Aorta (tissue), 5 donors: ENCODE measurements at regions not wholly inside any gene's neighbourhood (a gene's known extent, or its start where the extent isn't known, plus 50 kb on each side); places are given as distances from the start of the nearest gene placed in this dataset.
A peak's percentile ranks its signal among the peaks of the same experiment; 100 is the strongest.

Experiments
- ATAC-seq: fragments of 200-7000 bp; cut with Tn5 transposase; one replicate; pipeline ENCODE4 v1.9.1; 2022; ENCODE audit warnings: moderate library complexity; ENCODE audit not compliant: low FRiP score
- DNase-seq, 2 donors: peaks; one replicate each; pipeline ENCODE4 v3.0.0-alpha.2; 2020
- H3K27ac ChIP-seq, 2 donors: one replicate each; pipeline ENCODE4 v1.5.1; 2013; ENCODE audit warnings: low read length in 2 of 2, mild to moderate bottlenecking in 2 of 2, moderate library complexity in 2 of 2, control low read depth in 1 of 2, inconsistent platforms in 1 of 2, low read depth in 1 of 2
- H3K27me3 ChIP-seq, 2 donors: one replicate each; pipeline ENCODE4 v1.6.1; 2013; ENCODE audit warnings: control low read depth in 1 of 2, low read length in 1 of 2, mild to moderate bottlenecking in 1 of 2, moderate library complexity in 1 of 2; ENCODE audit not compliant: insufficient read depth in 2 of 2, control insufficient read depth in 1 of 2
- H3K36me3 ChIP-seq, 2 donors: one replicate each; pipeline ENCODE4 v1.6.1; 2013; ENCODE audit warnings: control low read depth in 1 of 2, low read length in 1 of 2, mild to moderate bottlenecking in 1 of 2; ENCODE audit not compliant: insufficient read depth in 2 of 2, control insufficient read depth in 1 of 2
- H3K4me1 ChIP-seq, 2 donors: one replicate each; pipeline ENCODE4 v1.6.1; 2013; ENCODE audit warnings: low read length in 2 of 2, control low read depth in 1 of 2, mild to moderate bottlenecking in 1 of 2, moderate library complexity in 1 of 2; ENCODE audit not compliant: insufficient read depth in 2 of 2, control insufficient read depth in 1 of 2
- H3K4me3 ChIP-seq, 2 donors: one replicate each; pipeline ENCODE4 v1.5.1; 2013; ENCODE audit warnings: low read length in 2 of 2, control low read depth in 1 of 2, mild to moderate bottlenecking in 1 of 2
- H3K9me3 ChIP-seq: one replicate; pipeline ENCODE4 v1.6.1; 2013; ENCODE audit warnings: mild to moderate bottlenecking, low read length; ENCODE audit not compliant: control insufficient read depth
- WGBS, 2 donors: extraction: QIAGEN DNeasy Blood & Tissue Kit; methylation state at CpG; one replicate each; pipeline ENCODE4 v1.1.7; 2013; 5-methylcytosine and 5-hydroxymethylcytosine counted together
- intact Hi-C, 2 donors: fragments of 100-400 bp; cut with DNase I; formaldehyde crosslinking; loops; one replicate each; pipeline versions ENCODE4 v1.14.2 to v1.15.0; 2022
- donor health status: healthy with polysubstance abuse.
- donor health status: Bipolar disorder and iron deficiency.
- donor health status: DM: no; HTN: no; CAD: no.
- donor health status: DM: no; HTN: no; CAD: no.
- donor health status: DM: yes; HTN: yes; CAD: no.

- intact Hi-C loops = no loop called here
- peaks cover 0 to 2% of the 10 kb centered on the region in 2 donors for H3K27me3 ChIP-seq
- no peak overlapping the region for H3K4me3 ChIP-seq
- no peaks in the 10 kb centered on the region for H3K4me1 ChIP-seq
- H3K9me3 ChIP-seq = no peaks in the 10 kb centered on the region
- peak in 1 of 2 donors; percentile 42 for DNase-seq
- no peaks in the 10 kb centered on the region for H3K36me3 ChIP-seq
- 52 to 54% methylated on average over 14 of the region's 14 CpGs for WGBS, 2 donors
- ATAC-seq = no peak
- H3K27ac ChIP-seq = no peak overlapping the region
Observed at GRCh38 chr4:3861720-3862639, 95.8 kb downstream of the ADRA2C start.

- Histone ChIP-seq H3K27me3 (peaks cover 0 to 2% of the 10 kb centered on the region in 2 donors), H3K4me1 (no peaks in the 10 kb centered on the region), H3K9me3 (no peaks in the 10 kb centered on the region), H3K36me3 (no peaks in the 10 kb centered on the region), H3K4me3 (no peak overlapping the region), H3K27ac (no peak overlapping the region)
- WGBS, 2 donors = 14 to 16% methylated on average over 23 of the region's 23 CpGs
- peak; percentile 9 for ATAC-seq
- peak; percentile 43 to 66 for DNase-seq
- intact Hi-C loops = no loop called here
Observed at GRCh38 chr4:3862640-3863420, 96.6 kb downstream of the ADRA2C start.

- H3K27me3 ChIP-seq = peaks cover 0 to 2% of the 10 kb centered on the region in 2 donors
- H3K4me3 ChIP-seq = no peak overlapping the region
- intact Hi-C loops = no loop called here
- ATAC-seq (no peak), DNase-seq (peak; percentile 34 to 67)
- 74 to 76% methylated on average over 33 of the region's 33 CpGs for WGBS, 2 donors
- no peaks in the 10 kb centered on the region for H3K9me3 ChIP-seq
- no peak overlapping the region for H3K27ac ChIP-seq
- no peaks in the 10 kb centered on the region for H3K36me3 ChIP-seq
- no peaks in the 10 kb centered on the region for H3K4me1 ChIP-seq
Observed at GRCh38 chr4:3863841-3864741, 97.9 kb downstream of the ADRA2C start.

- ATAC-seq = no peak
- Histone ChIP-seq H3K9me3 (no peaks in the 10 kb centered on the region), H3K27ac (no peak overlapping the region), H3K27me3 (peaks cover 0 to 2% of the 10 kb centered on the region in 2 donors), H3K4me3 (no peak overlapping the region), H3K36me3 (no peaks in the 10 kb centered on the region), H3K4me1 (no peaks in the 10 kb centered on the region)
- peak; percentile 35 to 53 for DNase-seq
- WGBS, 2 donors = 80 to 81% methylated on average over 25 to 28 of the region's 28 CpGs
- intact Hi-C loops = no loop called here
Observed at GRCh38 chr4:3864742-3865721, 98.8 kb downstream of the ADRA2C start.

- H3K4me3 ChIP-seq = no peak overlapping the region
- peaks cover 0 to 2% of the 10 kb centered on the region in 2 donors for H3K27me3 ChIP-seq
- intact Hi-C loops = no loop called here
- H3K9me3 ChIP-seq = no peaks in the 10 kb centered on the region
- no peaks in the 10 kb centered on the region for H3K36me3 ChIP-seq
- no peak overlapping the region for H3K27ac ChIP-seq
- WGBS, 2 donors = 87 to 90% methylated on average over 24 of the region's 24 CpGs
- no peaks in the 10 kb centered on the region for H3K4me1 ChIP-seq
- peak in 1 of 2 donors; percentile 61 for DNase-seq
- ATAC-seq = no peak
Observed at GRCh38 chr4:3865986-3866812, 100.0 kb downstream of the ADRA2C start.

GRCh38 chr4:3866813-3867129, 100.6 kb downstream of the ADRA2C start:
- no peak overlapping the region for H3K27ac ChIP-seq
- H3K4me1 ChIP-seq = no peaks in the 10 kb centered on the region
- H3K9me3 ChIP-seq = no peaks in the 10 kb centered on the region
- no peak overlapping the region for H3K4me3 ChIP-seq
- H3K36me3 ChIP-seq = no peaks in the 10 kb centered on the region
- DNase-seq = peak in 1 of 2 donors; percentile 40
- peaks cover 0 to 2% of the 10 kb centered on the region in 2 donors for H3K27me3 ChIP-seq
- intact Hi-C loops = no loop called here
- WGBS, 2 donors = 84 to 86% methylated on average over 9 of the region's 9 CpGs
- no peak for ATAC-seq

- WGBS, 2 donors = 89 to 91% methylated on average over 16 of the region's 16 CpGs
Observed at GRCh38 chr4:3867403-3868100, 101.4 kb downstream of the ADRA2C start.

More at GRCh38 chr4:3867403-3868100, 101.4 kb downstream of the ADRA2C start:
- no peak overlapping the region for H3K27ac ChIP-seq
- H3K4me3 ChIP-seq = no peak overlapping the region
- ATAC-seq (no peak), DNase-seq (peak in 1 of 2 donors; percentile 58)
- no peaks in the 10 kb centered on the region for H3K4me1 ChIP-seq
- intact Hi-C loops = no loop called here
- no peaks in the 10 kb centered on the region for H3K9me3 ChIP-seq
- H3K36me3 ChIP-seq = no peaks in the 10 kb centered on the region
- no peaks in the 10 kb centered on the region for H3K27me3 ChIP-seq
